LNCaP clone FGC (cell line): ENCODE measurements at regions not wholly inside any gene's neighbourhood (a gene's known extent, or its start where the extent isn't known, plus 50 kb on each side); places are given as distances from the start of the nearest gene placed in this dataset.

Experiments used
- DNase-seq: peaks from one replicate; pipeline ENCODE4 v3.0.0-alpha.2; 2011; ENCODE audit warnings: low read depth
- H3K4me3 ChIP-seq: 2 replicates; pipeline ENCODE4 v1.5.1; 2011; ENCODE audit warnings: mild to moderate bottlenecking, low read depth, low read length, control low read depth
- CTCF ChIP-seq: IDR thresholded peaks from 2 replicates; pipeline ENCODE4 v1.5.1; 2012; ENCODE audit warnings: mild to moderate bottlenecking; ENCODE audit not compliant: control insufficient read depth, insufficient read depth; ENCODE audit errors: extremely low read depth

- no peak for TF ChIP-seq CTCF
- H3K4me3 ChIP-seq: no peak overlapping the region
- DNase-seq: no peak
These were observed 763.6 kb upstream of the SLITRK6 start for GRCh38 chr13:86562866-86563265.

- DNase-seq: no peak
- H3K4me3 ChIP-seq: no peak overlapping the region
- no peak for TF ChIP-seq CTCF
These were observed 764.1 kb upstream of the SLITRK6 start for GRCh38 chr13:86563308-86563707.

- H3K4me3 ChIP-seq: no peak overlapping the region
- peak; percentile 4 for DNase-seq
- peak; percentile 56 for TF ChIP-seq CTCF
These were observed 767.9 kb upstream of the SLITRK6 start for GRCh38 chr13:86567119-86567518.

GRCh38 chr13:86569119-86569518 lies 769.9 kb upstream of the SLITRK6 start:
- H3K4me3 ChIP-seq: no peak overlapping the region
- TF ChIP-seq CTCF: no peak
- no peak for DNase-seq

- no peak for DNase-seq
- TF ChIP-seq CTCF: no peak
- no peak overlapping the region for H3K4me3 ChIP-seq
These were observed 770.8 kb upstream of the SLITRK6 start for GRCh38 chr13:86569974-86570373.

- H3K4me3 ChIP-seq: no peak overlapping the region
- DNase-seq: no peak
- TF ChIP-seq CTCF: no peak
These were observed 772.9 kb upstream of the SLITRK6 start for GRCh38 chr13:86572115-86572514.

GRCh38 chr13:86579662-86580061 lies 780.4 kb upstream of the SLITRK6 start:
- DNase-seq: no peak
- H3K4me3 ChIP-seq: no peak overlapping the region
- no peak for TF ChIP-seq CTCF
